HEK293 (cell line): ENCODE measurements at regions not wholly inside any gene's neighbourhood (a gene's known extent, or its start where the extent isn't known, plus 50 kb on each side); places are given as distances from the start of the nearest gene placed in this dataset.

ENCODE experiments used
- CTCF ChIP-seq: fragments of 450-650 bp; formaldehyde crosslinking; IDR thresholded peaks from 2 replicates; pipeline ENCODE4 v1.5.1; 2016; ENCODE audit warnings: missing biosample characterization, missing genetic modification characterization
- ZFP69B ChIP-seq: fragments of 450-650 bp; formaldehyde crosslinking; IDR thresholded peaks from 2 replicates; pipeline ENCODE4 v1.5.1; 2016; ENCODE audit warnings: missing biosample characterization, missing genetic modification characterization
- ZNF280D ChIP-seq: fragments of 450-650 bp; formaldehyde crosslinking; IDR thresholded peaks from 2 replicates; pipeline ENCODE4 v1.5.1; 2016; ENCODE audit warnings: missing biosample characterization, missing genetic modification characterization
- ZNF544 ChIP-seq: fragments of 450-650 bp; formaldehyde crosslinking; IDR thresholded peaks from 2 replicates; pipeline ENCODE4 v1.5.0; 2017; ENCODE audit warnings: missing biosample characterization, missing genetic modification characterization
- ZNF791 ChIP-seq: fragments of 450-650 bp; formaldehyde crosslinking; IDR thresholded peaks from 2 replicates; pipeline ENCODE4 v1.5.1; 2016; ENCODE audit warnings: missing biosample characterization, missing genetic modification characterization

GRCh38 chr15:70415398-70415797 is 317.7 kb upstream of the TLE3 start:
- TF ChIP-seq ZNF280D (tag by site-specific recombination): no peak
- TF ChIP-seq CTCF (tag by site-specific recombination): no peak
- no peak for TF ChIP-seq ZNF544 (tag by site-specific recombination)
- no peak for TF ChIP-seq ZFP69B (tag by site-specific recombination)
- TF ChIP-seq ZNF791 (tag by site-specific recombination): no peak
